GM12878 (cell line): ENCODE measurements at regions not wholly inside any gene's neighbourhood (a gene's known extent, or its start where the extent isn't known, plus 50 kb on each side); places are given as distances from the start of the nearest gene placed in this dataset.

Source experiments
- ATAC-seq: fragments of 200-7000 bp; cut with Tn5 transposase; 3 replicates; pipeline ENCODE4 v1.9.1; 2020; ENCODE audit warnings: mild to moderate bottlenecking, moderate library complexity
- BruUV-seq: library from RNA; stranded (reverse); fragments of 400-500 nt; replicated peaks from 2 replicates; lab custom pipeline; 2021; lab: Mats Ljungman, UMichigan
- CTCF ChIA-PET: fragments of 300-600 bp; sonication (Branson Sonifier 250); formaldehyde crosslinking; extraction: SDS; loops from one replicate; lab custom pipeline; 2021; ENCODE audit warnings: inconsistent platforms; lab: Yijun Ruan, JAX
- POLR2A ChIA-PET: fragments of 350-600 bp; formaldehyde crosslinking; extraction: SDS; loops from one replicate; lab custom pipeline; 2021; ENCODE audit warnings: inconsistent platforms; lab: Charles Lee
- RAD21 ChIA-PET: fragments of 300-600 bp; sonication (Branson Sonifier 250); formaldehyde crosslinking; loops from one replicate; lab custom pipeline; 2023; ENCODE audit warnings: antibody characterized with exemption; ENCODE audit not compliant: unreplicated experiment; lab: Charles Lee
- SMC1A ChIA-PET: fragments of 300-600 bp; sonication (Branson Sonifier 250); formaldehyde crosslinking; loops from one replicate; lab custom pipeline; 2023; ENCODE audit not compliant: unreplicated experiment, uncharacterized antibody; lab: Charles Lee
- DNase-seq: peaks from one replicate; pipeline ENCODE4 v3.0.0-alpha.2; 2011; ENCODE audit warnings: low read depth, low spot score
- FAIRE-seq: peaks from 3 replicates; lab custom pipeline; 2011; peaks lifted over from hg19 to GRCh38; lab: Jason Lieb, UNC
- H2AFZ ChIP-seq: 2 replicates; pipeline ENCODE4 v1.6.0; 2011; ENCODE audit warnings: low read depth, low read length, control low read depth; ENCODE audit not compliant: control insufficient read depth
- H3K27ac ChIP-seq: 2 replicates; pipeline ENCODE4 v1.5.1; 2011; ENCODE audit warnings: control low read depth; ENCODE audit not compliant: control insufficient read depth, insufficient read depth
- H3K27me3 ChIP-seq, 2 experiments: replicated peaks in 1 of 2; 2 replicates each; pipeline versions ENCODE4 v1.6.0 to v1.6.1; 2011; ENCODE audit warnings: low read length in 1 of 2; ENCODE audit not compliant: control insufficient read depth in 2 of 2, insufficient read depth in 2 of 2
- H3K36me3 ChIP-seq, 2 experiments: 2 replicates each; pipeline ENCODE4 v1.5.1; 2011; ENCODE audit warnings: low read length in 1 of 2; ENCODE audit not compliant: control insufficient read depth in 2 of 2, insufficient read depth in 2 of 2
- H3K4me1 ChIP-seq: 2 replicates; pipeline ENCODE4 v1.6.1; 2011; ENCODE audit warnings: mild to moderate bottlenecking, low read length, moderate library complexity, mixed read lengths; ENCODE audit not compliant: control insufficient read depth, insufficient read depth
- H3K4me2 ChIP-seq: 2 replicates; pipeline ENCODE4 v1.6.0; 2011; ENCODE audit warnings: control low read depth; ENCODE audit not compliant: control insufficient read depth, insufficient read depth
- H3K4me3 ChIP-seq: fragments of 200-600 bp; sonication (generic); 2 replicates; pipeline ENCODE4 v1.5.1; 2016
- H3K79me2 ChIP-seq: 2 replicates; pipeline ENCODE4 v1.6.0; 2011; ENCODE audit warnings: low read length; ENCODE audit not compliant: control insufficient read depth, insufficient read depth
- H3K9ac ChIP-seq: 2 replicates; pipeline ENCODE4 v1.8.0; 2011; ENCODE audit warnings: low read length, control low read depth, mixed read lengths; ENCODE audit not compliant: control insufficient read depth, insufficient read depth
- H3K9me3 ChIP-seq: replicated peaks from 3 replicates; pipeline ENCODE4 v1.5.1; 2011; ENCODE audit warnings: mild to moderate bottlenecking, low read length; ENCODE audit not compliant: control insufficient read depth, insufficient read depth
- H4K20me1 ChIP-seq: 2 replicates; pipeline ENCODE4 v1.6.0; 2011; ENCODE audit not compliant: control insufficient read depth, insufficient read depth
- BHLHE40 ChIP-seq, 2 experiments: fragments of 450-650 bp in 1 of 2; IDR thresholded peaks; 2 replicates each; pipeline ENCODE4 v1.6.1; 2011 to 2017; ENCODE audit warnings: low read depth in 2 of 2, borderline replicate concordance in 1 of 2, improper control_type of control experiment in 1 of 2, low read length in 1 of 2, mild to moderate bottlenecking in 1 of 2
- BRCA1 ChIP-seq: IDR thresholded peaks from 2 replicates; pipeline ENCODE4 v1.6.1; 2011; ENCODE audit warnings: low read depth, low read length, improper control_type of control experiment
- CHD2 ChIP-seq: IDR thresholded peaks from 2 replicates; pipeline ENCODE4 v1.6.1; 2011; ENCODE audit warnings: low read depth, low read length, improper control_type of control experiment, borderline replicate concordance
- EGR1 ChIP-seq, 2 experiments: IDR thresholded peaks; 1 replicate in 1 of 2; 2 replicates in 1 of 2; pipeline ENCODE4 v1.6.1; 2011 to 2012; ENCODE audit warnings: low read depth in 2 of 2, low read length in 2 of 2, borderline replicate concordance in 1 of 2, mild to moderate bottlenecking in 1 of 2, moderate library complexity in 1 of 2
- ESRRA ChIP-seq: IDR thresholded peaks from 2 replicates; pipeline ENCODE4 v1.6.1; 2012; ENCODE audit warnings: mild to moderate bottlenecking, low read length, improper control_type of control experiment
- FOS ChIP-seq: IDR thresholded peaks from 3 replicates; pipeline ENCODE4 v1.6.1; 2011; ENCODE audit warnings: borderline replicate concordance; ENCODE audit not compliant: insufficient read length; ENCODE audit errors: extremely low read depth
- HDAC2 ChIP-seq: fragments of 200-600 bp; sonication (generic); IDR thresholded peaks from 2 replicates; pipeline ENCODE4 v1.6.1; 2017
- JUNB ChIP-seq: IDR thresholded peaks from 2 replicates; pipeline ENCODE4 v1.6.1; 2016; ENCODE audit warnings: antibody characterized with exemption, mild to moderate bottlenecking
- MTA3 ChIP-seq: IDR thresholded peaks from 2 replicates; pipeline ENCODE4 v1.6.1; 2012; ENCODE audit warnings: low read length, inconsistent platforms, borderline replicate concordance
- NFIC ChIP-seq: IDR thresholded peaks from 2 replicates; pipeline ENCODE4 v1.6.1; 2012; ENCODE audit warnings: low read depth, mild to moderate bottlenecking, inconsistent platforms, low read length, moderate library complexity
- TCF7 ChIP-seq: IDR thresholded peaks from 2 replicates; pipeline ENCODE4 v1.6.1; 2014; ENCODE audit warnings: antibody characterized with exemption, borderline replicate concordance
- ZNF217 ChIP-seq: fragments of 450-650 bp; IDR thresholded peaks from 2 replicates; pipeline ENCODE4 v1.6.1; 2017; ENCODE audit warnings: antibody characterized with exemption, mild to moderate bottlenecking
- WGBS: methylation state at CpG from one replicate; pipeline ENCODE4 v1.1.6; 2016; ENCODE audit warnings: low lambda C conversion rate; ENCODE audit not compliant: insufficient replicate concordance, insufficient coverage; ENCODE audit errors: missing lambda C conversion rate; 5-methylcytosine and 5-hydroxymethylcytosine counted together
- in situ Hi-C: fragments of 300-500 bp; cut with MboI; formaldehyde crosslinking; loops from 9 replicates; pipeline ENCODE4 v1.14.3; 2018; ENCODE audit warnings: mixed read lengths
- intact Hi-C: fragments of 100-400 bp; cut with micrococcal nuclease; formaldehyde crosslinking; loops from one replicate; pipeline ENCODE4 v1.14.2; 2022; ENCODE audit not compliant: unreplicated experiment
- TF ChIP-seq, protein P1 (sequence below): fragments of 450-650 bp; conservative IDR thresholded peaks from 2 replicates; pipeline ENCODE4 v1.6.1; 2017; ENCODE audit warnings: mild to moderate bottlenecking, moderate library complexity
- TF ChIP-seq, protein P2 (sequence below): fragments of 450-650 bp; formaldehyde crosslinking; IDR thresholded peaks from 2 replicates; pipeline ENCODE4 v1.4.0; 2020; ENCODE audit warnings: mild to moderate bottlenecking, moderate library complexity
- TF ChIP-seq, protein P3 (sequence below): fragments of 450-650 bp; IDR thresholded peaks from 2 replicates; pipeline ENCODE4 v1.6.1; 2018; ENCODE audit warnings: borderline replicate concordance, mild to moderate bottlenecking; ENCODE audit not compliant: partially characterized antibody
- TF ChIP-seq, protein P4 (sequence below): fragments of 150-350 bp; IDR thresholded peaks from 2 replicates; pipeline ENCODE4 v1.6.1; 2014; ENCODE audit warnings: mild to moderate bottlenecking, low read depth, low read length

DNA sequence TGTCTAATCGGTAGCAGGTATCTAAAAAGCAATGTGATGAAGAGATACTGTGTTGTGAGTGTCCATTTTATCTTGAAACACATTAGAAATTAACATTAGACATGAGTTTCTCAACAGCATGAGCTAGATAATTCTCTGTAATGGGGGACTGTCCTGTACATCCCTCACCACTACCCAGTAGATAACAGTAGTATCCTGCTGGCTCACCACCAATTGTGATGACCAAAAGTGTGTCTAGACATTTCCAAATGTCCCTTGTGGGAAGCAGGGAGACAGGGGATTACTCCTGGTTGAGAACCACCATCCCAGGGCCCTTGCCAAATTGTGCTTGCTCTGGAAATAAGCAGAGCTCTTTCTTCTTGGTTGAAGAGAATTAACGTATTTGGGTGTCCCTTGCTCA, 239.3 kb downstream of the IRS1 start:
- 2% methylated on average over 2 of the region's 2 CpGs for WGBS
- Histone ChIP-seq H3K27ac (no peak overlapping the region), H3K9ac (no peak overlapping the region), H3K27me3 (no peaks in the 10 kb centered on the region), H3K36me3 (no peaks in the 10 kb centered on the region), H3K79me2 (no peaks in the 10 kb centered on the region), H2AFZ (no peak overlapping the region), H4K20me1 (no peaks in the 10 kb centered on the region), H3K4me1 (no peaks in the 10 kb centered on the region), H3K4me2 (no peak overlapping the region), H3K4me3 (no peak overlapping the region), H3K9me3 (no peaks in the 10 kb centered on the region)
- ATAC-seq (no peak), DNase-seq (no peak), FAIRE-seq (no peak)
- RAD21 ChIA-PET = no interaction called here
- CTCF ChIA-PET = interaction anchor here (1.7 kb wide), 1 partner anchor 242 kb away, joined by 4 read pairs; no protein-coding TSS in a partner anchor
- POLR2A ChIA-PET = no interaction called here
- intact Hi-C loops = no loop called here
- no TSS peak for BruUV-seq
- SMC1A ChIA-PET = interaction anchor here (1.4 kb wide), 1 partner anchor 26 kb away, joined by 3 read pairs; no protein-coding TSS in a partner anchor
- in situ Hi-C loops = no loop called here
- TF ChIP-seq, protein P1, sequence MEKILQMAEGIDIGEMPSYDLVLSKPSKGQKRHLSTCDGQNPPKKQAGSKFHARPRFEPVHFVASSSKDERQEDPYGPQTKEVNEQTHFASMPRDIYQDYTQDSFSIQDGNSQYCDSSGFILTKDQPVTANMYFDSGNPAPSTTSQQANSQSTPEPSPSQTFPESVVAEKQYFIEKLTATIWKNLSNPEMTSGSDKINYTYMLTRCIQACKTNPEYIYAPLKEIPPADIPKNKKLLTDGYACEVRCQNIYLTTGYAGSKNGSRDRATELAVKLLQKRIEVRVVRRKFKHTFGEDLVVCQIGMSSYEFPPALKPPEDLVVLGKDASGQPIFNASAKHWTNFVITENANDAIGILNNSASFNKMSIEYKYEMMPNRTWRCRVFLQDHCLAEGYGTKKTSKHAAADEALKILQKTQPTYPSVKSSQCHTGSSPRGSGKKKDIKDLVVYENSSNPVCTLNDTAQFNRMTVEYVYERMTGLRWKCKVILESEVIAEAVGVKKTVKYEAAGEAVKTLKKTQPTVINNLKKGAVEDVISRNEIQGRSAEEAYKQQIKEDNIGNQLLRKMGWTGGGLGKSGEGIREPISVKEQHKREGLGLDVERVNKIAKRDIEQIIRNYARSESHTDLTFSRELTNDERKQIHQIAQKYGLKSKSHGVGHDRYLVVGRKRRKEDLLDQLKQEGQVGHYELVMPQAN = no peak
- TF ChIP-seq, protein P2, sequence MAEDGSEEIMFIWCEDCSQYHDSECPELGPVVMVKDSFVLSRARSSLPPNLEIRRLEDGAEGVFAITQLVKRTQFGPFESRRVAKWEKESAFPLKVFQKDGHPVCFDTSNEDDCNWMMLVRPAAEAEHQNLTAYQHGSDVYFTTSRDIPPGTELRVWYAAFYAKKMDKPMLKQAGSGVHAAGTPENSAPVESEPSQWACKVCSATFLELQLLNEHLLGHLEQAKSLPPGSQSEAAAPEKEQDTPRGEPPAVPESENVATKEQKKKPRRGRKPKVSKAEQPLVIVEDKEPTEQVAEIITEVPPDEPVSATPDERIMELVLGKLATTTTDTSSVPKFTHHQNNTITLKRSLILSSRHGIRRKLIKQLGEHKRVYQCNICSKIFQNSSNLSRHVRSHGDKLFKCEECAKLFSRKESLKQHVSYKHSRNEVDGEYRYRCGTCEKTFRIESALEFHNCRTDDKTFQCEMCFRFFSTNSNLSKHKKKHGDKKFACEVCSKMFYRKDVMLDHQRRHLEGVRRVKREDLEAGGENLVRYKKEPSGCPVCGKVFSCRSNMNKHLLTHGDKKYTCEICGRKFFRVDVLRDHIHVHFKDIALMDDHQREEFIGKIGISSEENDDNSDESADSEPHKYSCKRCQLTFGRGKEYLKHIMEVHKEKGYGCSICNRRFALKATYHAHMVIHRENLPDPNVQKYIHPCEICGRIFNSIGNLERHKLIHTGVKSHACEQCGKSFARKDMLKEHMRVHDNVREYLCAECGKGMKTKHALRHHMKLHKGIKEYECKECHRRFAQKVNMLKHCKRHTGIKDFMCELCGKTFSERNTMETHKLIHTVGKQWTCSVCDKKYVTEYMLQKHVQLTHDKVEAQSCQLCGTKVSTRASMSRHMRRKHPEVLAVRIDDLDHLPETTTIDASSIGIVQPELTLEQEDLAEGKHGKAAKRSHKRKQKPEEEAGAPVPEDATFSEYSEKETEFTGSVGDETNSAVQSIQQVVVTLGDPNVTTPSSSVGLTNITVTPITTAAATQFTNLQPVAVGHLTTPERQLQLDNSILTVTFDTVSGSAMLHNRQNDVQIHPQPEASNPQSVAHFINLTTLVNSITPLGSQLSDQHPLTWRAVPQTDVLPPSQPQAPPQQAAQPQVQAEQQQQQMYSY (CRISPR knock-in tag) = no peak
- TF ChIP-seq BRCA1 = no peak
- no peak for TF ChIP-seq MTA3
- no peak for TF ChIP-seq NFIC
- TF ChIP-seq EGR1 (IDR thresholded peaks at IDR 0.05; ENCODE audit: borderline replicate concordance in 1 of 2, low read depth in 2 of 2, low read length in 2 of 2) = no peak
- no peak for TF ChIP-seq BHLHE40 (IDR thresholded peaks at IDR 0.05; ENCODE audit: borderline replicate concordance in 1 of 2, low read depth in 2 of 2, low read length in 1 of 2)
- no peak for TF ChIP-seq FOS
- no peak for TF ChIP-seq TCF7
- TF ChIP-seq HDAC2 = no peak
- TF ChIP-seq ESRRA = no peak
- TF ChIP-seq, protein P3, sequence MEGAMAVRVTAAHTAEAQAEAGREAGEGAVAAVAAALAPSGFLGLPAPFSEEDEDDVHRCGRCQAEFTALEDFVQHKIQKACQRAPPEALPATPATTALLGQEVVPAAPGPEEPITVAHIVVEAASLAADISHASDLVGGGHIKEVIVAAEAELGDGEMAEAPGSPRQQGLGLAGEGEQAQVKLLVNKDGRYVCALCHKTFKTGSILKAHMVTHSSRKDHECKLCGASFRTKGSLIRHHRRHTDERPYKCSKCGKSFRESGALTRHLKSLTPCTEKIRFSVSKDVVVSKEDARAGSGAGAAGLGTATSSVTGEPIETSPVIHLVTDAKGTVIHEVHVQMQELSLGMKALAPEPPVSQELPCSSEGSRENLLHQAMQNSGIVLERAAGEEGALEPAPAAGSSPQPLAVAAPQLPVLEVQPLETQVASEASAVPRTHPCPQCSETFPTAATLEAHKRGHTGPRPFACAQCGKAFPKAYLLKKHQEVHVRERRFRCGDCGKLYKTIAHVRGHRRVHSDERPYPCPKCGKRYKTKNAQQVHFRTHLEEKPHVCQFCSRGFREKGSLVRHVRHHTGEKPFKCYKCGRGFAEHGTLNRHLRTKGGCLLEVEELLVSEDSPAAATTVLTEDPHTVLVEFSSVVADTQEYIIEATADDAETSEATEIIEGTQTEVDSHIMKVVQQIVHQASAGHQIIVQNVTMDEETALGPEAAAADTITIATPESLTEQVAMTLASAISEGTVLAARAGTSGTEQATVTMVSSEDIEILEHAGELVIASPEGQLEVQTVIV = no peak
- TF ChIP-seq ZNF217 = no peak
- no peak for TF ChIP-seq JUNB
- TF ChIP-seq, protein P4, sequence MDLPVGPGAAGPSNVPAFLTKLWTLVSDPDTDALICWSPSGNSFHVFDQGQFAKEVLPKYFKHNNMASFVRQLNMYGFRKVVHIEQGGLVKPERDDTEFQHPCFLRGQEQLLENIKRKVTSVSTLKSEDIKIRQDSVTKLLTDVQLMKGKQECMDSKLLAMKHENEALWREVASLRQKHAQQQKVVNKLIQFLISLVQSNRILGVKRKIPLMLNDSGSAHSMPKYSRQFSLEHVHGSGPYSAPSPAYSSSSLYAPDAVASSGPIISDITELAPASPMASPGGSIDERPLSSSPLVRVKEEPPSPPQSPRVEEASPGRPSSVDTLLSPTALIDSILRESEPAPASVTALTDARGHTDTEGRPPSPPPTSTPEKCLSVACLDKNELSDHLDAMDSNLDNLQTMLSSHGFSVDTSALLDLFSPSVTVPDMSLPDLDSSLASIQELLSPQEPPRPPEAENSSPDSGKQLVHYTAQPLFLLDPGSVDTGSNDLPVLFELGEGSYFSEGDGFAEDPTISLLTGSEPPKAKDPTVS = no peak
- TF ChIP-seq CHD2 = no peak
